K562 (cell line): ENCODE measurements at regions not wholly inside any gene's neighbourhood (a gene's known extent, or its start where the extent isn't known, plus 50 kb on each side); places are given as distances from the start of the nearest gene placed in this dataset.

Experiments
- ATAC-seq: fragments of 200-7000 bp; cut with Tn5 transposase; 3 replicates; pipeline ENCODE4 v1.9.1; 2020; ENCODE audit warnings: moderate library complexity
- BruUV-seq: library from RNA; stranded (reverse); fragments of 400-500 nt; replicated peaks from 2 replicates; lab custom pipeline; 2021; lab: Mats Ljungman, UMichigan
- CTCF ChIA-PET: fragments of 300-600 bp; formaldehyde crosslinking; extraction: SDS; loops from one replicate; lab custom pipeline; 2021; ENCODE audit warnings: low intra/inter-chr PET ratio; lab: Yijun Ruan, JAX
- POLR2A ChIA-PET: fragments of 300-600, 350-650 bp; sonication (Branson Sonifier 250); formaldehyde crosslinking; extraction: SDS; loops from one replicate; lab custom pipeline; 2021; ENCODE audit warnings: antibody characterized with exemption, inconsistent platforms; lab: Yijun Ruan, JAX
- DNase-seq, 4 experiments: peaks; one replicate each; pipeline versions ENCODE4 v3.0.0 to v3.0.0-alpha.2; 2011 to 2018; ENCODE audit warnings: low spot score in 3 of 4, mixed read lengths in 3 of 4; ENCODE audit errors: extremely low read depth in 1 of 4
- FAIRE-seq: peaks from 2 replicates; lab custom pipeline; 2011; peaks lifted over from hg19 to GRCh38; lab: Jason Lieb, UNC
- H2AFZ ChIP-seq: 2 replicates; pipeline ENCODE4 v1.6.0; 2011; ENCODE audit warnings: low read depth, low read length, control low read depth, inconsistent platforms
- H3K27ac ChIP-seq: fragments of 200-600 bp; 3 replicates; pipeline ENCODE4 v1.8.0; 2011; ENCODE audit warnings: low read depth, mild to moderate bottlenecking, control low read depth, inconsistent platforms, low read length, moderate library complexity, mixed read lengths; ENCODE audit errors: extremely low read depth
- H3K27me3 ChIP-seq, 2 experiments: fragments of 300-600 bp in 1 of 2; 2 replicates in 1 of 2; 3 replicates in 1 of 2; pipeline versions ENCODE4 v1.6.0 to v1.8.0; 2011; ENCODE audit warnings: inconsistent platforms in 2 of 2, low read length in 2 of 2, mild to moderate bottlenecking in 1 of 2, mixed read lengths in 1 of 2, moderate library complexity in 1 of 2; ENCODE audit not compliant: control insufficient read depth in 2 of 2, insufficient read depth in 2 of 2
- H3K36me3 ChIP-seq: fragments of 300-600 bp; 3 replicates; pipeline ENCODE4 v1.8.0; 2011; ENCODE audit warnings: mild to moderate bottlenecking, low read length, inconsistent platforms; ENCODE audit not compliant: control insufficient read depth, insufficient read depth
- H3K4me1 ChIP-seq, 2 experiments: fragments of 200-600 bp in 1 of 2; replicated peaks in 1 of 2; 2 replicates in 1 of 2; 3 replicates in 1 of 2; pipeline versions ENCODE4 v1.5.1 to v1.8.0; 2011; ENCODE audit warnings: inconsistent platforms in 2 of 2, low read length in 2 of 2, mild to moderate bottlenecking in 1 of 2, mixed read lengths in 1 of 2, moderate library complexity in 1 of 2; ENCODE audit not compliant: control insufficient read depth in 2 of 2, insufficient read depth in 2 of 2
- H3K4me2 ChIP-seq: 2 replicates; pipeline ENCODE4 v1.6.1; 2011; ENCODE audit warnings: low read length, control low read depth, inconsistent platforms, mixed read lengths; ENCODE audit not compliant: insufficient read depth
- H3K4me3 ChIP-seq: fragments of 200-600 bp; sonication (generic), shearing (Covaris generic); 2 replicates; pipeline ENCODE4 v1.5.1; 2016; ENCODE audit warnings: control low read depth, inconsistent platforms
- H3K79me2 ChIP-seq: fragments of 200-600 bp; 3 replicates; pipeline ENCODE4 v1.8.0; 2011; ENCODE audit warnings: low read length, inconsistent platforms; ENCODE audit not compliant: control insufficient read depth, insufficient read depth
- H3K9ac ChIP-seq, 2 experiments: 2 replicates each; pipeline versions ENCODE4 v1.6.0 to v1.6.1; 2011; ENCODE audit warnings: low read depth in 2 of 2, low read length in 2 of 2, control low read depth in 1 of 2, inconsistent platforms in 1 of 2, mild to moderate bottlenecking in 1 of 2, mixed read lengths in 1 of 2; ENCODE audit not compliant: insufficient read depth in 1 of 2
- H3K9me1 ChIP-seq: one replicate; pipeline ENCODE4 v1.6.0; 2011; ENCODE audit warnings: inconsistent platforms, mild to moderate bottlenecking, low read length, moderate library complexity; ENCODE audit not compliant: control insufficient read depth, insufficient read depth
- H3K9me3 ChIP-seq: replicated peaks from 2 replicates; pipeline ENCODE4 v1.5.1; 2011; ENCODE audit warnings: low read depth, low read length, inconsistent platforms; ENCODE audit not compliant: control insufficient read depth, insufficient read depth
- H4K20me1 ChIP-seq: replicated peaks from 2 replicates; pipeline ENCODE4 v1.6.1; 2011; ENCODE audit warnings: low read length, inconsistent platforms, mixed read lengths; ENCODE audit not compliant: control insufficient read depth, insufficient read depth
- CBX1 ChIP-seq: sonication (generic); IDR thresholded peaks from 2 replicates; pipeline ENCODE4 v1.6.1; 2016; ENCODE audit warnings: antibody characterized with exemption, low read depth, mild to moderate bottlenecking
- CEBPZ ChIP-seq: fragments of 150-350 bp; IDR thresholded peaks from 2 replicates; pipeline ENCODE4 v1.6.1; 2014; ENCODE audit warnings: low read depth, mild to moderate bottlenecking, low read length, borderline replicate concordance
- DNMT1 ChIP-seq: fragments of 450-650 bp; IDR thresholded peaks from 2 replicates; pipeline ENCODE4 v1.6.1; 2016; ENCODE audit warnings: antibody characterized with exemption, mild to moderate bottlenecking
- FOXA1 ChIP-seq: fragments of 450-650 bp; IDR thresholded peaks from 2 replicates; pipeline ENCODE4 v1.6.1; 2016; ENCODE audit warnings: mild to moderate bottlenecking, borderline replicate concordance
- PRMT5 ChIP-seq: sonication (generic); formaldehyde crosslinking; IDR thresholded peaks from 2 replicates; pipeline ENCODE4 v1.5.0; 2020; ENCODE audit warnings: missing genetic modification reagents
- RBM22 ChIP-seq: fragments of 200-400 bp; formaldehyde crosslinking; IDR thresholded peaks from 2 replicates; pipeline ENCODE4 v1.6.1; 2018; ENCODE audit warnings: low read length, low read depth; ENCODE audit not compliant: poor library complexity, severe bottlenecking
- ZNF197 ChIP-seq: fragments of 200-800 bp; sonication (Bioruptor generic); IDR thresholded peaks from 2 replicates; pipeline ENCODE4 v1.6.1; 2016; ENCODE audit warnings: low read depth, missing genetic modification characterization, missing compliant biosample characterization
- ZNF212 ChIP-seq: fragments of 450-650 bp; formaldehyde crosslinking; IDR thresholded peaks from 2 replicates; pipeline ENCODE4 v1.4.0; 2020; ENCODE audit warnings: mild to moderate bottlenecking
- ZNF263 ChIP-seq: sonication (generic); formaldehyde crosslinking; IDR thresholded peaks from 2 replicates; pipeline ENCODE4 v1.8.0; 2022; ENCODE audit warnings: mild to moderate bottlenecking, missing genetic modification reagents, borderline replicate concordance
- ZNF589 ChIP-seq: fragments of 200-800 bp; sonication (Bioruptor generic); IDR thresholded peaks from 2 replicates; pipeline ENCODE4 v1.6.1; 2016; ENCODE audit warnings: low read depth, missing genetic modification characterization, missing compliant biosample characterization
- ZNF764 ChIP-seq: fragments of 250-450 bp; sonication (Bioruptor Pico); IDR thresholded peaks from 2 replicates; pipeline ENCODE4 v1.4.0; 2020; ENCODE audit warnings: low read depth, mild to moderate bottlenecking, moderate library complexity
- WGBS: fragments of 100-300 bp; shearing (Covaris generic); methylation state at CpG from one replicate; pipeline ENCODE4 v1.1.6; 2016; ENCODE audit warnings: low coverage, mixed read lengths; ENCODE audit not compliant: insufficient coverage; ENCODE audit errors: missing lambda C conversion rate; 5-methylcytosine and 5-hydroxymethylcytosine counted together
- in situ Hi-C: fragments of 300-500 bp; cut with MboI; formaldehyde crosslinking; loops from 4 replicates; pipeline ENCODE4 v1.15.0; 2018; ENCODE audit warnings: inconsistent platforms, mixed read lengths
- intact Hi-C: fragments of 100-400 bp; cut with micrococcal nuclease; formaldehyde crosslinking; loops from 2 replicates; pipeline ENCODE4 v1.14.2; 2022
- TF ChIP-seq, protein P1 (sequence below): fragments of 250-450 bp; sonication (Bioruptor Pico); IDR thresholded peaks from 2 replicates; pipeline ENCODE4 v1.4.0; 2020
- TF ChIP-seq, protein P2 (sequence below): fragments of 250-450 bp; sonication (Bioruptor Pico); IDR thresholded peaks from 2 replicates; pipeline ENCODE4 v1.8.0; 2022; ENCODE audit warnings: moderate library complexity, mild to moderate bottlenecking, inconsistent platforms

GRCh38 chr20:60483371-60483770 is 525.1 kb downstream of the CDH26 start (continued):
- TF ChIP-seq CEBPZ (no peak), RBM22 (no peak), ZNF197 (no peak), CBX1 (no peak), ZNF263 (CRISPR knock-in tag) (no peak)

DNA sequence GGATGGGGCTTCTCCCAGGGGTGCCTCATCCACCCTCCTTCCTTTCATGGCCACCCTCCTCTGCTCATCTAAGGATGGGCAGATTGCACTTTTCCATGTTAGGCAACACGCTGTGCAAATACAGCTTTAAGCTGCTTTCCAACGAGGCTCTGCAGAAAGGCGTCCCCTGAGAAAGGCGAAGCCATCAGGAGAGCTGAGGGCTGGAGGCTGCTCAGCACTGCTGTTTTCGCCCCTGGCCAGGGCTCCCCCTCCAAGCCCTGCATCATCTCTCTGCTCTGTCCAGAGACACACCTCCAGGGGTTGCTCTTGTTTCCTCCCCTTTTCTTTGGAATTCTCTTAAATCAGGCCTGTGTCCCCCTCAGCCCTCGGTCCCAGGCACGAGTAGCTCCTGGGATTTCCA is 526.1 kb downstream of the CDH26 start:
- ChIA-PET CTCF (no interaction called here), POLR2A (interaction anchor here (0.6 kb wide), 1 partner anchor 108 kb away, joined by 3 read pairs; no protein-coding TSS in a partner anchor)
- DNase-seq (no peak), ATAC-seq (no peak), FAIRE-seq (no peak)
- no TSS peak for BruUV-seq
- Histone ChIP-seq H3K79me2 (no peaks in the 10 kb centered on the region), H3K27ac (no peak overlapping the region), H3K36me3 (no peaks in the 10 kb centered on the region), H3K4me1 (no peaks in the 10 kb centered on the region), H4K20me1 (no peaks in the 10 kb centered on the region; the same call in 1 of the 2 replicates), H3K9ac (no peak overlapping the region), H3K9me1 (no peaks in the 10 kb centered on the region), H2AFZ (no peak overlapping the region), H3K27me3 (peaks cover 0 to 12% of the 10 kb centered on the region in 2 experiments; a peak in 2 of 5 replicates), H3K9me3 (no peaks in the 10 kb centered on the region), H3K4me3 (no peak overlapping the region), H3K4me2 (no peak overlapping the region)
- in situ Hi-C loops (no loop called here), intact Hi-C loops (no loop called here)
- 0% methylated on average over 5 of the region's 7 CpGs for WGBS
- TF ChIP-seq, protein P1, sequence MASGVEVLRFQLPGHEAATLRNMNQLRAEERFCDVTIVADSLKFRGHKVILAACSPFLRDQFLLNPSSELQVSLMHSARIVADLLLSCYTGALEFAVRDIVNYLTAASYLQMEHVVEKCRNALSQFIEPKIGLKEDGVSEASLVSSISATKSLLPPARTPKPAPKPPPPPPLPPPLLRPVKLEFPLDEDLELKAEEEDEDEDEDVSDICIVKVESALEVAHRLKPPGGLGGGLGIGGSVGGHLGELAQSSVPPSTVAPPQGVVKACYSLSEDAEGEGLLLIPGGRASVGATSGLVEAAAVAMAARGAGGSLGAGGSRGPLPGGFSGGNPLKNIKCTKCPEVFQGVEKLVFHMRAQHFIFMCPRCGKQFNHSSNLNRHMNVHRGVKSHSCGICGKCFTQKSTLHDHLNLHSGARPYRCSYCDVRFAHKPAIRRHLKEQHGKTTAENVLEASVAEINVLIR (CRISPR knock-in tag) = no peak
- no peak for TF ChIP-seq DNMT1
- no peak for TF ChIP-seq CEBPZ
- TF ChIP-seq ZNF589 (CRISPR knock-in tag) = no peak
- no peak for TF ChIP-seq PRMT5 (CRISPR knock-in tag)
- TF ChIP-seq ZNF212 (CRISPR knock-in tag) = no peak
- no peak for TF ChIP-seq FOXA1
- no peak for TF ChIP-seq ZNF764 (CRISPR knock-in tag)
- TF ChIP-seq, protein P2, sequence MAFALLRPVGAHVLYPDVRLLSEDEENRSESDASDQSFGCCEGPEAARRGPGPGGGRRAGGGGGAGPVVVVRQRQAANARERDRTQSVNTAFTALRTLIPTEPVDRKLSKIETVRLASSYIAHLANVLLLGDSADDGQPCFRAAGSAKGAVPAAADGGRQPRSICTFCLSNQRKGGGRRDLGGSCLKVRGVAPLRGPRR (CRISPR knock-in tag) = no peak
